OCI-M1 (cell line): ENCODE measurements at regions not wholly inside any gene's neighbourhood (a gene's known extent, or its start where the extent isn't known, plus 50 kb on each side); places are given as distances from the start of the nearest gene placed in this dataset.

Experiments
- DNase-seq: peaks from one replicate; lab custom pipeline; 2025; lab: John Stamatoyannopoulos, UW

- no peak for DNase-seq
Measured at GRCh38 chr17:79521225-79521624, 89.6 kb downstream of the RBFOX3 start.

- DNase-seq: no peak
Measured at GRCh38 chr17:79520167-79521165, 90.4 kb downstream of the RBFOX3 start.

- no peak for DNase-seq
Measured at GRCh38 chr17:79519601-79520000, 91.2 kb downstream of the RBFOX3 start.

GRCh38 chr17:79518585-79519523, 92.0 kb downstream of the RBFOX3 start:
- no peak for DNase-seq

- DNase-seq: no peak
Measured at GRCh38 chr17:79517827-79518584, 92.8 kb downstream of the RBFOX3 start.

GRCh38 chr17:79515646-79516571, 94.9 kb downstream of the RBFOX3 start:
- DNase-seq: no peak

- no peak for DNase-seq
Measured at GRCh38 chr17:79515110-79515509, 95.7 kb downstream of the RBFOX3 start.

GRCh38 chr17:79513820-79514535, 96.9 kb downstream of the RBFOX3 start:
- no peak for DNase-seq

GRCh38 chr17:79513206-79513605, 97.6 kb downstream of the RBFOX3 start:
- DNase-seq: no peak

- DNase-seq: no peak
Measured at GRCh38 chr17:79511471-79511870, 99.4 kb downstream of the RBFOX3 start.

- no peak for DNase-seq
Measured at GRCh38 chr17:79510071-79510470, 100.8 kb downstream of the RBFOX3 start.

GRCh38 chr17:79509490-79509889, 101.4 kb downstream of the RBFOX3 start:
- no peak for DNase-seq

- DNase-seq: no peak
Measured at GRCh38 chr17:79509008-79509407, 101.8 kb downstream of the RBFOX3 start.

- DNase-seq: no peak
Measured at GRCh38 chr17:79508291-79508716, 102.5 kb downstream of the RBFOX3 start.

GRCh38 chr17:79506955-79507354, 103.9 kb downstream of the RBFOX3 start:
- no peak for DNase-seq

- DNase-seq: no peak
Measured at GRCh38 chr17:79506150-79506870, 104.5 kb downstream of the RBFOX3 start.

- DNase-seq: no peak
Measured at GRCh38 chr17:79505199-79505598, 105.7 kb downstream of the RBFOX3 start.

- DNase-seq: peak; percentile 12
Measured at GRCh38 chr17:79504181-79504605, 106.7 kb downstream of the RBFOX3 start.

GRCh38 chr17:79503126-79503839, 107.6 kb downstream of the RBFOX3 start:
- DNase-seq: no peak
